Activated CD8-positive, alpha-beta T cell treated with anti-CD3 and anti-CD28 coated beads, Interleukin-2, amount 10 ng/mL, durations not matched to agents 7 days and 5 days (primary cell): ENCODE measurements at regions not wholly inside any gene's neighbourhood (a gene's known extent, or its start where the extent isn't known, plus 50 kb on each side); places are given as distances from the start of the nearest gene placed in this dataset.

Experiments used
- ATAC-seq: fragments of 150-1000 bp; cut with Tn5 transposase; one replicate; pipeline ENCODE4 v1.10.0; 2021; ENCODE audit warnings: moderate library complexity
- CTCF ChIA-PET: fragments of 350-600 bp; sonication (Branson Sonifier 250); formaldehyde crosslinking; loops from one replicate; lab custom pipeline; 2021; ENCODE audit warnings: antibody characterized with exemption; lab: Charles Lee
- POLR2A ChIA-PET: fragments of 350-600 bp; sonication (Branson Sonifier 250); formaldehyde crosslinking; loops from one replicate; lab custom pipeline; 2021; ENCODE audit warnings: antibody characterized with exemption; lab: Charles Lee
- DNase-seq: peaks from one replicate; pipeline ENCODE4 v3.0.0-alpha.2; 2020
- H3K27ac Mint-ChIP-seq: one replicate; pipeline ENCODE4 v1.8.0; 2021; ENCODE audit warnings: mild to moderate bottlenecking, mixed read lengths
- H3K27me3 Mint-ChIP-seq: one replicate; pipeline ENCODE4 v1.8.0; 2021; ENCODE audit warnings: low read depth, mixed read lengths
- H3K36me3 Mint-ChIP-seq: one replicate; pipeline ENCODE4 v1.8.0; 2021; ENCODE audit warnings: low read depth, mixed read lengths
- H3K4me1 Mint-ChIP-seq: one replicate; pipeline ENCODE4 v1.8.0; 2021; ENCODE audit warnings: low read depth, mixed read lengths
- H3K4me3 Mint-ChIP-seq: one replicate; pipeline ENCODE4 v1.8.0; 2021; ENCODE audit warnings: mild to moderate bottlenecking, mixed read lengths
- H3K9me3 Mint-ChIP-seq: one replicate; pipeline ENCODE4 v1.8.0; 2022; ENCODE audit warnings: mixed read lengths; ENCODE audit not compliant: insufficient read depth

GRCh38 chr11:39732001-39732400 is 1727.5 kb downstream of the LRRC4C start:
- POLR2A ChIA-PET, result no interaction called here

GRCh38 chr11:39725081-39725480 is 1734.4 kb downstream of the LRRC4C start:
- DNase-seq, result no peak
- no peaks in the 10 kb centered on the region for H3K4me1 Mint-ChIP-seq
- H3K9me3 Mint-ChIP-seq, result peaks cover 14% of the 10 kb centered on the region

More at GRCh38 chr11:39732001-39732400, 1727.5 kb downstream of the LRRC4C start:
- ATAC-seq (no peak), DNase-seq (no peak)
- Mint-ChIP-seq H3K27ac (no peak overlapping the region), H3K4me1 (no peaks in the 10 kb centered on the region), H3K4me3 (no peak overlapping the region), H3K27me3 (no peaks in the 10 kb centered on the region), H3K9me3 (peaks cover 13% of the 10 kb centered on the region), H3K36me3 (no peaks in the 10 kb centered on the region)
- CTCF ChIA-PET, result no interaction called here

GRCh38 chr11:39724404-39724803 is 1735.0 kb downstream of the LRRC4C start:
- Mint-ChIP-seq H3K27ac (no peak overlapping the region), H3K4me1 (no peaks in the 10 kb centered on the region), H3K36me3 (no peaks in the 10 kb centered on the region), H3K9me3 (peaks cover 14% of the 10 kb centered on the region), H3K4me3 (no peak overlapping the region), H3K27me3 (no peaks in the 10 kb centered on the region)
- CTCF ChIA-PET, result no interaction called here
- no peak for ATAC-seq
- no peak for DNase-seq
- POLR2A ChIA-PET, result no interaction called here

More at GRCh38 chr11:39725081-39725480, 1734.4 kb downstream of the LRRC4C start:
- POLR2A ChIA-PET, result no interaction called here
- ATAC-seq, result no peak
- H3K4me3 Mint-ChIP-seq, result no peak overlapping the region
- H3K27me3 Mint-ChIP-seq, result no peaks in the 10 kb centered on the region
- no peak overlapping the region for H3K27ac Mint-ChIP-seq
- CTCF ChIA-PET, result no interaction called here
- H3K36me3 Mint-ChIP-seq, result no peaks in the 10 kb centered on the region

GRCh38 chr11:39712581-39712980 is 1746.9 kb downstream of the LRRC4C start:
- H3K27ac Mint-ChIP-seq, result no peak overlapping the region
- ChIA-PET CTCF (no interaction called here), POLR2A (no interaction called here)
- no peak overlapping the region for H3K4me3 Mint-ChIP-seq
- no peak for ATAC-seq
- H3K36me3 Mint-ChIP-seq, result no peaks in the 10 kb centered on the region
- no peak for DNase-seq
- H3K4me1 Mint-ChIP-seq, result no peaks in the 10 kb centered on the region
- H3K9me3 Mint-ChIP-seq, result peaks cover 10% of the 10 kb centered on the region
- H3K27me3 Mint-ChIP-seq, result no peaks in the 10 kb centered on the region

GRCh38 chr11:39690856-39691255 is 1768.6 kb downstream of the LRRC4C start:
- Mint-ChIP-seq H3K27ac (no peak overlapping the region), H3K4me1 (no peaks in the 10 kb centered on the region), H3K9me3 (peaks cover 24% of the 10 kb centered on the region), H3K36me3 (no peaks in the 10 kb centered on the region), H3K4me3 (no peak overlapping the region), H3K27me3 (no peaks in the 10 kb centered on the region)
- CTCF ChIA-PET, result no interaction called here
- DNase-seq (no peak), ATAC-seq (no peak)
- POLR2A ChIA-PET, result no interaction called here

- Mint-ChIP-seq H3K36me3 (no peaks in the 10 kb centered on the region), H3K4me3 (no peak overlapping the region), H3K4me1 (no peaks in the 10 kb centered on the region), H3K27me3 (no peaks in the 10 kb centered on the region), H3K27ac (no peak overlapping the region), H3K9me3 (peaks cover 15% of the 10 kb centered on the region)
- no peak for ATAC-seq
- ChIA-PET POLR2A (no interaction called here), CTCF (no interaction called here)
- no peak for DNase-seq
Measured at GRCh38 chr11:39683951-39684554, 1775.4 kb downstream of the LRRC4C start.

- no peak for DNase-seq
- H3K27me3 Mint-ChIP-seq, result no peaks in the 10 kb centered on the region
- no peak overlapping the region for H3K27ac Mint-ChIP-seq
- CTCF ChIA-PET, result no interaction called here
- POLR2A ChIA-PET, result no interaction called here
- ATAC-seq, result no peak
- H3K36me3 Mint-ChIP-seq, result no peaks in the 10 kb centered on the region
- H3K4me3 Mint-ChIP-seq, result no peak overlapping the region
- peaks cover 15% of the 10 kb centered on the region for H3K9me3 Mint-ChIP-seq
- H3K4me1 Mint-ChIP-seq, result no peaks in the 10 kb centered on the region
Measured at GRCh38 chr11:39683288-39683950, 1776.0 kb downstream of the LRRC4C start.

- DNase-seq (no peak), ATAC-seq (no peak)
- Mint-ChIP-seq H3K27me3 (no peaks in the 10 kb centered on the region), H3K4me3 (no peak overlapping the region), H3K27ac (no peak overlapping the region), H3K36me3 (no peaks in the 10 kb centered on the region), H3K4me1 (no peaks in the 10 kb centered on the region), H3K9me3 (peaks cover 15% of the 10 kb centered on the region)
- ChIA-PET POLR2A (no interaction called here), CTCF (no interaction called here)
Measured at GRCh38 chr11:39681428-39681827, 1778.0 kb downstream of the LRRC4C start.

- Mint-ChIP-seq H3K9me3 (peaks cover 9% of the 10 kb centered on the region), H3K27me3 (no peaks in the 10 kb centered on the region), H3K36me3 (no peaks in the 10 kb centered on the region), H3K27ac (no peak overlapping the region), H3K4me3 (no peak overlapping the region), H3K4me1 (no peaks in the 10 kb centered on the region)
- ChIA-PET POLR2A (no interaction called here), CTCF (no interaction called here)
- ATAC-seq (no peak), DNase-seq (no peak)
Measured at GRCh38 chr11:39678996-39679395, 1780.5 kb downstream of the LRRC4C start.

- ChIA-PET CTCF (no interaction called here), POLR2A (no interaction called here)
- Mint-ChIP-seq H3K4me1 (no peaks in the 10 kb centered on the region), H3K4me3 (no peak overlapping the region), H3K27me3 (no peaks in the 10 kb centered on the region), H3K9me3 (no peaks in the 10 kb centered on the region), H3K27ac (no peak overlapping the region), H3K36me3 (no peaks in the 10 kb centered on the region)
- ATAC-seq, result no peak
- DNase-seq, result no peak
Measured at GRCh38 chr11:39675171-39675570, 1784.3 kb downstream of the LRRC4C start.

- ChIA-PET CTCF (no interaction called here), POLR2A (no interaction called here)
- DNase-seq (no peak), ATAC-seq (no peak)
- no peak overlapping the region for H3K27ac Mint-ChIP-seq
- no peaks in the 10 kb centered on the region for H3K9me3 Mint-ChIP-seq
- no peaks in the 10 kb centered on the region for H3K36me3 Mint-ChIP-seq
- no peaks in the 10 kb centered on the region for H3K4me1 Mint-ChIP-seq
- no peaks in the 10 kb centered on the region for H3K27me3 Mint-ChIP-seq
- H3K4me3 Mint-ChIP-seq, result no peak overlapping the region
Measured at GRCh38 chr11:39674761-39675160, 1784.7 kb downstream of the LRRC4C start.

GRCh38 chr11:39674024-39674423 is 1785.4 kb downstream of the LRRC4C start:
- ChIA-PET CTCF (no interaction called here), POLR2A (no interaction called here)
- no peaks in the 10 kb centered on the region for H3K36me3 Mint-ChIP-seq
- H3K4me3 Mint-ChIP-seq, result no peak overlapping the region
- no peak overlapping the region for H3K27ac Mint-ChIP-seq
- ATAC-seq, result no peak
- no peak for DNase-seq
- no peaks in the 10 kb centered on the region for H3K9me3 Mint-ChIP-seq
- no peaks in the 10 kb centered on the region for H3K4me1 Mint-ChIP-seq
- no peaks in the 10 kb centered on the region for H3K27me3 Mint-ChIP-seq
